ENCODE measurements at regions not wholly inside any gene's neighbourhood (a gene's known extent, or its start where the extent isn't known, plus 50 kb on each side); places are given as distances from the start of the nearest gene placed in this dataset.

GRCh38 chr4:141417387-141417786 lies 196.7 kb downstream of the ZNF330 start:
- TF ChIP-seq MAFF (IDR thresholded peaks at IDR 0.05; ENCODE audit: low read depth, low read length): no peak
- no peak for TF ChIP-seq CEBPB (IDR thresholded peaks at IDR 0.05; ENCODE audit: borderline replicate concordance, low read depth, low read length)
- TF ChIP-seq SMC3 (IDR thresholded peaks at IDR 0.05; ENCODE audit: low read length): no peak
- no peak for TF ChIP-seq E2F1 (CRISPR knock-in tag; IDR thresholded peaks at IDR 0.05)
- no peak for TF ChIP-seq NPAS2 (CRISPR knock-in tag; IDR thresholded peaks at IDR 0.05; ENCODE audit: borderline replicate concordance)
- TF ChIP-seq CTCF (CRISPR knock-in tag; IDR thresholded peaks at IDR 0.05): no peak
- no peak for TF ChIP-seq EZH2 (conservative IDR thresholded peaks at IDR 0.05; ENCODE audit: low read depth, low read length)
- no peak for TF ChIP-seq TOPORS (CRISPR knock-in tag; IDR thresholded peaks at IDR 0.05)
- TF ChIP-seq NFIB (CRISPR knock-in tag; IDR thresholded peaks at IDR 0.05; ENCODE audit: borderline replicate concordance): no peak
